Activated CD4-positive, alpha-beta T cell treated with anti-CD3 and anti-CD28 coated beads, Interleukin-2, amount 50 U/mL, for 4 hours (primary cell): ENCODE measurements at regions not wholly inside any gene's neighbourhood (a gene's known extent, or its start where the extent isn't known, plus 50 kb on each side); places are given as distances from the start of the nearest gene placed in this dataset.

Experiments used
- DNase-seq, 2 experiments: peaks; one replicate each; pipeline ENCODE4 v3.0.0-alpha.2; 2020

DNA sequence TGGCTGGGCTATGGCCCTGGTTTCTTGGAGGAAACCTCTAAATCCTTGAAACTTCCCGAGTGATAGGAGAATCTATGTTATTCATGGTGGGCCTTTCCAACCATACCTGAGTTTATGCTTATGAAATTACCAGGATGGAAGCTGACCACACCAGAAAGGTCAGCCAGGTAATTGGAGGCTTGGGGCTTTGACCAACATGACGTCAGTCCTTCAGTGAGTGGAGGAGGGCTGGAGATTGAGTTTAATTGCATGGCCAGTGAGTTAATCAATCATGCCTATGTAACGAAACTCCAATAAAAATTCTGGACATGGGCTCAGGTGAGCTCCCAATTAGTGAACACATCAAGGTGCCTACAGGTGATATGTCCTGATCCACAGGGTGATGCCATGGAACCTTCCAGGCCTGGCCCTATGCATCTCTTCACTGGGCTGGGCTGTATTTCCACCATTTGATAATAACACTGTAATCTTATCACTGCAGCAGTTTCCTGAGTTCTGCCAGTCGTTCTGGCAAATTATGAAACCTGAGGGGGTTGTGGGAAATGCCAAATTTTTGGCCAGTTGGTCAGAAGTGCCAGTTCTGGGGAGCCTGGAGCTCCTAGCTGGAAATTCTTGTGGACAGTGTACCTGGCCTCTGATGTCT, 106.5 kb downstream of the CDH26 start:
- DNase-seq, result no peak

GRCh38 chr20:60065741-60066437, 107.7 kb downstream of the CDH26 start:
- no peak for DNase-seq

- no peak for DNase-seq
Measured at GRCh38 chr20:60066438-60066823, 108.2 kb downstream of the CDH26 start.

DNA sequence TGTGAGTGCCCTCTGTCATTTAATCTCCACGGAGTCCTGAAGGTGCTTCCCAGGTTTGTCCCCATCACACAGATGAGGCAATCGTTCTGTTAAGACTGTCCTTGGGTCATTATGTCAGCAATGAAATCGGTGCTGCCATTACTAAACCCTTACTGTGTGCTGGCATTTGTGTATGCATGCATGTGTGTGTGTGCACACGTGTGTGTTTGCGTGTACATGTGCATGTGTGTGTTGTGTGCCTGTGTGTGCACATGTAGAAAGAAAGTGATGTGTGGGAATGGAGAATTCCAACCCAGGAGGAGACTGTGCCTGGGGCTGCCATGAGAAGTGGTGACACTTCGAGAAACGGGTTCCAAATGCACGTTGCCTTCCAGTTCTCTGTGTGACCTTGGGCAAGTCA, 110.3 kb downstream of the CDH26 start:
- DNase-seq, result no peak

DNA sequence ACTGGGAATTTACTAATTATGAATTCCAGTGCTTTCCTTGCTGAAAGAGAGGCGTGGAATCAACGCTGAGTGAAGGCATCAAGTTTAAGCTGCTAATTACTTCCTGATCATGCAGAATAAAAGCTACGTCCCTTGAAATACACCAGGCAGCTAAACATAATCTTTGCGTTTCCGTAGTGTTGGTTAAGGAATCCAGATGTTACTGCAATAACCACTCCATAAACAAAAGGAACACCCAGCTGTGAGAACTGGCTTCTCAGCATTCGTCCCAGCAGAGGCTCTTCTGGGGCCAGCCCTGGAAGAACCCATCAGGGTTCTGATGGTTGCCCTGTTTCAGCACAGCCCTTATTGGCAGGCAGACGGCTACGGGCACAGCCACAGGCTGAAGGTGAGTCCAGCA, 111.4 kb downstream of the CDH26 start:
- DNase-seq, result no peak

- DNase-seq, result no peak
Measured at GRCh38 chr20:60070791-60071190, 112.6 kb downstream of the CDH26 start.

DNA sequence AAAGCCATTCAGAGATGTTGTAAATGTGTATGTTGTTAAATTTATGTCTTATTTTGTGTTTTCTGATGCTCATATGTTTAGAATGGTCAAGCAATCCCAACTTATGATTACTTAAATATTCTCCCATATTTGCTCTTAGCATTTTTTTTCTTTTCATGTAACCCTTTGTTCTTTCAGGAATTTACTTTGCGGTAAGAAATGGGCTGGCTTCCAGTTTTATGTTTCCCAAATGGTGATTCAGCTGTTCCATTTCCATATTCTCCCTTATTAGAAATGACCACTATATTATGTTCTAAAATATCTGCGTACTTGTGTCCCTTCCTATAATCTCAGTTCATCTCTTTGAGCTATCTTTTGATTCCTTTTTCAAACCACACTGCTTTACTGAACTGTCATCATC, 113.7 kb downstream of the CDH26 start:
- no peak for DNase-seq

- no peak for DNase-seq
Measured at GRCh38 chr20:60073086-60073485, 114.9 kb downstream of the CDH26 start.

GRCh38 chr20:60073504-60073903, 115.3 kb downstream of the CDH26 start:
- DNase-seq, result no peak

- no peak for DNase-seq
Measured at GRCh38 chr20:60074276-60074675, 116.1 kb downstream of the CDH26 start.

DNA sequence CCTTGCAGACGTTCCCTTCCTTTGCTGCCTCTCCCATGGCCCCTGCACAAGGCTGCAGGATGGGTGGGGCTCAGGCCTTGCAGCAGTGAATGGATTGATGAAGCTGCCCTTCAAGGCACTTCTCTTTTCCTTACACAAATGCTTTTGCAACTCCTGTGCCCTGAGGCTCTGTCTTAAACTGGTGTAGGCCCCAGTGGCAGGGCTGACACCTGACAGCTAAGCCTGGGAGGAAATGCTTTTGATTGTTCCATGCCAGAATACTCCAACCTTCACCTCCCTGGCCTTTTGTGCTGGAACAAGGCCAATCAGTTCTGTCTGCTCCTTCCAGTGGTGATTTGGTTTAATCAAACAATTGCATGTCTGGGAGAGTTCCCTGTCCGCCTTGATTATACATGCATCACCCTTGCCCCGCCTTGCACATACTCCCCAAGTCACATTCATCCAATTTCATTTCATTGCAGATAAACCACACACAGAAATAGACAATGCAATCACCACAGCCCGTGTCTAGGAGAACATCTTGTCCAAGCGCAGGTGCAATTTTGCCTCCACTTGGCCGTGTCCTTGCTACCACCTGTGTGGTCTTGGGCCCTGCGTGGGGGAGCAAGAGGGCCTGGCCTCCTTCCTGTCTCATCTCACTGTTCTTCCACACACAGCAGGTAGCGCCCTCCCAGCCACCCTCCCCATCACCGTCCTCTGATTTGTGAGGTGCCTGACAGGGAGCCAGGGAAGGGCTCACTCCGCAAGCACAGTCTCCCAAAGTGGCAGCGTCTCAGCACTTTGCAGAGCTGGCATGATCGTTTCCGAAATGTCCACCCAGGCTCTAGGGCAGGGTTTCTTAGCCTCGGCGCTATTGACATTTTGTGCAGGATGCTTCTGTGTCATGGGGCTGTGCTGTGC, 120.4 kb downstream of the CDH26 start:
- no peak for DNase-seq

GRCh38 chr20:60080401-60080800, 122.2 kb downstream of the CDH26 start:
- DNase-seq, result no peak

DNA sequence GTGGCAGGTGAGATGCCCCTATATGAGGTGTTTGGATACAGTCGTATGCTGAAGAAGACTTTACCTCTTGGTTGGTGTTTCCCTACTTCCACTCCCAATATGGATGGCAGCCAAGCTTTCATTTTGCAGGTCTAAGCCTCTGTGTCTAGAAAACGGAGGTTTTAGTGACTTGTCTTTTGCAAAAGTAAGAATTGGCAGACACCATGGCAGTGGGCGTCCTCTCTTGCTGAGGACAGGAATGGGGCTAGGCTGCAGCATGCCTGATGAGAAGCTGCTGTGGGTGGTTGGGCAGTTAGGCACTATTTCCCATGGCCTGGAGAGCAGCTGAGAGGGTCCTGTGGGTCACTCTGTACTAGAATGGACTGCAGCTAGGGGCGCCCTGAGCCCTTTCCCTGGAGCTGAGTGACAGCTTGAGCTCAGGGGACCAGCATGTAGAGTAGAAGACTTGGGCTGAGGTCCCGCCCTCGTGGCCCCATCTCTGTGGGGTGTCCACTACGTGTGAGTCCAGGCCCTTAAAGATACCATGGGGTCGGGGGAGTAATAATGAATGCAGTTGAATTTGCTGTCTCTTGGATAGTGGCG, 127.4 kb downstream of the CDH26 start:
- no peak for DNase-seq

DNA sequence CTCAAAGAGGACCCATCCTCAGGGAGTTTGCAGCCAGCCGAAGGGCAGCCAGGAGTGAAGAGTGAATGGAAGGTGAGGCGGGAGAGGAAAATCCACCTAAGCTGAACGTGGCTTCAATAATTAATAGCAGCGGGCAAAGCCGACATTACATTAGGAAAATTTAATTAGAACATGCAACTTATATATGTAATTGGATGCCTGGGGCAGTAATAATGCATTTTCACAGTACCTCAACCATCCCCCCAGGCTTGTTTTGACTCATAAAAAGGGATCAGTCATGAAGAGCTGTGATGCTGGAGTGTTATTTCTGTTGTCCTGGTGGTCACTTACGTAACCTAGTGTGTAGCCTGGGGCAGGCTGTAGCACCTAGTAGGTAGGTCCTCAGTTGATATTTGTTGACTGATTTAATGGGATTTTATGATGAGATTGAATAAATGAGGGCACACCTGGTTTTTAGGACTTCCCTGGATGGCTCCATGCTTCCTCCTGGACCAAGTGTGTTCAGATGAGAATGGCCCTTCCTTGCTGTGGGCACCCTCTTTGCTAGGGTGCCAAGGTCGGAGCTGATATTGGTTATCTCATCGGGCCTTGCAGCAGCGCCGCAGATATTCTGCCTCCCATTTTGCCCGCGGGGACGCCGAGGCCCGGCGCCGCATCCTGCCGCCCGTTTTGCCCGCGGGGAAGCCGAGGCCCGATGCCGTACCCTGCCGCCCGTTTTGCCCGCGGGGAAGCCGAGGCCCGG, 128.8 kb downstream of the CDH26 start:
- no peak for DNase-seq

DNA sequence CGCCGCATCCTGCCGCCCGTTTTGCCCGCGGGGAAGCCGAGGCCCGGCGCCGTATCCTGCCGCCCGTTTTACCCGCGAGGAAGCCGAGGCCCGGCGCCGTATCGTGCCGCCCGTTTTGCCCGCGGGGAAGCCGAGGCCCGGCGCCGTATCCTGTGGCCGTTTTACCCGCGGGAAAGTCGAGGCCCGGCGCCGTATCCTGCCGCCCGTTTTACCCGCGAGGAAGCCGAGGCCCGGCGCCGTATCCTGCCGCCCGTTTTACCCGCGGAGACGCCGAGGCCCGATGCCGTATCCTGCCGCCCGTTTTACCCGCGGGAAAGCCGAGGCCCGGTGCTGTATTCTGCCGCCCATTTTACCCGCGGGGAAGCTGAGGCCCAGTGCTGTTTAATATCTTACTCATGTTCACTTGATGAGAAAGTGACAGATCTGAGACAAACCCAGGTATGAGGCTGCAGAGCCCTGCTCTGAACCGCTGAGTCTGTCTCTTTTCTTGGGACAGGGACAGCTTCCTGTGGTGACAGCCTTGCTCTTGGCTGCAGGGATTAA, 129.4 kb downstream of the CDH26 start:
- DNase-seq, result no peak

- no peak for DNase-seq
Measured at GRCh38 chr20:60088236-60088635, 130.0 kb downstream of the CDH26 start.

- no peak for DNase-seq
Measured at GRCh38 chr20:60090631-60091030, 132.4 kb downstream of the CDH26 start.

DNA sequence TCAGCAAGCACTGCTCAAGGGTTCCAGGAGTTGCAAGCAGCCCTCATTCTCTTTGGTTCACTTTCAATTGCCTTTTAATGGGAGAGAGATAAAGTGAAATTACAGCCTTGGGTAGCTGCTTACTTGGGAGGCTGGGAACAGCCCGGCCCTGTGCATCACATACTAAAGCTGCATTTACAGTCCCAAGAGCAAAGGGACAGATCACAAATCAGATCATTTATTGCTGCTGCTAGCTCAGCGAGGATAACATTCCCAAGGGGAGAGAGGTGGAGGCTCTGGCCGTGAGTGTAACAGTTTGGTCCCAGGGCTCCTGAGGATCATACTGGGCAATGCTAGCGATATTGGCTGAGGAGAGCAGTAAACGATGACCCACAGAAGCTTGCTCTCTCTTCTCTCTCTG, 133.1 kb downstream of the CDH26 start:
- no peak for DNase-seq

GRCh38 chr20:60091861-60092260, 133.6 kb downstream of the CDH26 start:
- DNase-seq, result no peak

DNA sequence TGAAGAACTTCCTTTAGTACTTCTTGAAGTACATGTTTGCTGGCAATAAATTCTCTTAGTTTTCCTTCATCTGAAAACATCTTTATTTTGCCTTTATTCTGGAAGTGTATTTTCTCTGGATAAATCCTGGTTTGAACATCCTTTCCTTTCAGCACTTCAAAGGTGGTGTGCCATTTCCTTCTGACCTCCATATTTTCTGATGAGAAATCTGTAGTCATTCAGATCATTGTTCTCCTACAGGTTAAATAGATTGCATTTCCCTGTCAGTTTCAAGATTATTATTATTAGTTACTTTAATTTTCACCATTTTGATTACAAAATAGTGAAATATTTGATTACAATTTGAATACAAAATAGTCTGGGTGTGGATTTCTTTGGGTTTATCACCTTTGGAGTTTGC, 134.5 kb downstream of the CDH26 start:
- no peak for DNase-seq

DNA sequence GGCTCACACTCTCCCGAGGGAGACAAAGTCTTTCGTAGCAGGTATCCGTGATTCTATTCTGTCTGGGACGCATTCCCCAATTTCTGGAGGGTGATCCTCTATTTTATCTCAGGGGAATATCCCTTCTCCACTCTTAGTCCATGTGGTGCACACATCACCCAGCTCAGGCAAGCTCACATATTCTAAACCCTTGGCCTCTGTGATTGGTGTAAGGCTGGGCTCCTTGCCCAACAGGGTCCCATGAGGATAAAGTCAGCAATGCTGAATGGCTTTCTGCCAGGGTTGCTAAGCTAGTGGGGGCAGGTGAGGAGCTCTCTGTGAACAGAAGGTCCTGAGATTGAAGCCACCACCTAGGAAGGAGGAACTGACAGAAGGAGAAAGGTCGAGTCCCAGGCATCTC, 137.2 kb downstream of the CDH26 start:
- DNase-seq, result no peak

- DNase-seq, result no peak
Measured at GRCh38 chr20:60096166-60096565, 137.9 kb downstream of the CDH26 start.

GRCh38 chr20:60097285-60097684, 139.1 kb downstream of the CDH26 start:
- no peak for DNase-seq
